HG03571 (cell line): ENCODE measurements at regions not wholly inside any gene's neighbourhood (a gene's known extent, or its start where the extent isn't known, plus 50 kb on each side); places are given as distances from the start of the nearest gene placed in this dataset.
"Not testable (repeated sequence)": the region's sequence is repeated elsewhere in the genome, so short reads cannot be mapped to it uniquely, and the experiment has no call there.

Experiments used
- ATAC-seq: cut with Tn5 transposase; IDR thresholded peaks from one replicate; pipeline ENCODE4 v1.9.1; 2021; ENCODE audit not compliant: unreplicated experiment

DNA sequence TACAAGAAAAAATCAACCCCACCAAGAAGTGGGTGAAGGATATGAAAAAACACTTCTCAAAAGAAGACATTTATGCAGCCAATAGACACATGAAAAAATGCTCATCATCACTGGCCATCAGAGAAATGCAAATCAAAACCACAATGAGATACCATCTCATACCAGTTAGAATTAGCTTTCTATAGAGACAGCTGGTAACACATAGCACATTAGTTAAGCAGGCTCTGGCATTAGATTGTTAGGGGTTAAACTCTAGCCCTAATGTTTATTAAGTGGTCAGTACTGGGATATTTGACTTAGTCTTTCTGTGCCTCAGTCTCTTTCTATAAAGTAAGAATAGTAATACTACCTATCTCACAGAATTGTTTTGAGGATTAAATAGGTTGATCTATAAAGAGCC, 65.2 kb upstream of the TGFBR2 start:
- ATAC-seq, result not testable (repeated sequence)

DNA sequence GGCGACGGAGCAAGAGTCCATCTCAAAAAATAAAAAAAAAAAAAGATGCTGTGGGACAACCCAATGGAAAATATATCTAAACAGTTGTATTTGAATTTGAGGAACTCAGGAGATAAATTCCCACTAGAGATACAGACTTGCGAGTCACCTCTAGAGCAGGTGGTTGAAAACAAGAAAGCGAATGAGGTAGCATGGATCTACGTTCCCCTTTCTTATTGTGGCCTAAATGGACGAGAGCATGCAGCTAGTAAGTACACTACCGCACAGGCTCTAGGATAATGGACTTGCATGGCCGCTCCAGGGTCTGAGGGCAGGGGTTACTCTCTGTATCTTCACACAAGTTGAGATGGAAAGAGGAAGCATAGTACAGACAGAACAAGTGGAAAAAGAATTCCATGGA, 63.5 kb upstream of the TGFBR2 start:
- no peak for ATAC-seq

DNA sequence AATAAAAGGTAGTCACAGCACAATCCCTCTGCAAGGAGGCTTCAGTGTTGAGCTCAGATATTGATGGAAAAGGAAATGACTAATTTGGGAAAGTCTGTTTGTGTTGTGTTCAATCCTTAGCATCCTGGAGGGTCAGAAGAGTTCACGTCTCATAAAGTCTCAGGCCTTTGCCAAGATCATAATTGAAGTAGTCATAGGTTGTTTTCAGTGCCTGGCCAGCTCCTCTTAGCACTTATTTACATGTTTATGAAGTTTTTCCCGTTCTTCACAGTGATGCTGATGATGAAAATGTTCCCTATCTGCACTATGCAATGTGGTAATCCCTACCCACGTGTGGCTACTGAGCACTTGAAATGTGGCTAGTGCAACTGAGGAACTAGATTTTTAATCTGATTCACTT, 61.6 kb upstream of the TGFBR2 start:
- ATAC-seq, result no peak

DNA sequence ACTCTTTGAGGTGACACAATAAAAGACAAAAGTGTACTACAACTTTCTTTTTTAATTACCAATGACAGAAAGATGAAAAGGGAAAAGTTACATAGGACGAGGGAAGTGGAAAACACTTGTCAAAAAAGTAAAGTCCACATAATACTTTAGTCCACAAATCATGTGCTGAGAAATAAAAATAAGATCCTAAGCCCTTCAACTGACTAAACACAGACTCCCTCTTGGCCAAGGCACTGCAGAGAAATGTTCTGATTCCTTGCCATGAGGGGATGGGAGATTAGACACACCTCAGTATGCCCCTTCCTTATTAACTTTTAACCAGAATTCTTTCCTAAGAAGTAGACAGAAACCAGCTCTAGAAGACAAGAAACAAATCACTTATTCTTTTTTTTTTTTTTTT, 59.5 kb upstream of the TGFBR2 start:
- no peak for ATAC-seq

DNA sequence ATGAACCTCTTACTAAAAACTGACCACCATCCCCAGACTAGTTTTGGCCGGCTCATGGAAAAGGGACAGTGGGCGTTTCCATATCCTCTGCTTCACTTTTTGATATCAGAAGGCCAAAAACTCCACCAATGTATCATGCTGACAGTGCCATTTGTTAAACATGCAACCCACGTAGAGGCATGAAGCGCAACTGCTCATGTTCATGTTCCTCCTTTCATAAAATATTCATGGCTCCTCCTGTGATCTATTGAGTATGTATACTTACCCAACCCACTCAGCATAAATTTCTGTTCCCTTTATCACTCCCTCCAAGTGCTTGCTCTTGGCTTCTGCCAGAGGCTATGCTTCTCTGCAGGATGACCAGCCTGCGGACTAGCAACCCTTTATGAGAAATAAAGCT, 58.7 kb upstream of the TGFBR2 start:
- no peak for ATAC-seq

DNA sequence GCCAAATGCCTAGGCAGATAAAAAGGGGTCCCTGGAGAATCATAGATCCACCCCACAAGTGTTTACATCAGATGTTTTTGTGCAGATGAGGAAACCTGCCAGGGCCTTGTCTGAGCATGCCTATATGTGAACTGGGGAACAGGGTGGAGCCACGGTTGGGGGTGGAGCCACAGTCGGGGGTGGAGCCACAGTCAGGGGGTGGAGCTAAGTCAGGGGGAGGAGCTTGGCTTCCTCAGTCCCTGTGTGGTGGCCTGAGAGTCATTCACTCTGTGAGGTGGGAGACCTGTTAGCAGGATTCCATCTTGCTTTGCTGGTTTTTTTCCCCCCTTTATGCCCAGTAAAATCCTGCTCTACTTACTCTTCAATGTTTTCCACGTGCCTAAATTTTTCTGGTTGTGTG, 57.8 kb upstream of the TGFBR2 start:
- ATAC-seq, result no peak

DNA sequence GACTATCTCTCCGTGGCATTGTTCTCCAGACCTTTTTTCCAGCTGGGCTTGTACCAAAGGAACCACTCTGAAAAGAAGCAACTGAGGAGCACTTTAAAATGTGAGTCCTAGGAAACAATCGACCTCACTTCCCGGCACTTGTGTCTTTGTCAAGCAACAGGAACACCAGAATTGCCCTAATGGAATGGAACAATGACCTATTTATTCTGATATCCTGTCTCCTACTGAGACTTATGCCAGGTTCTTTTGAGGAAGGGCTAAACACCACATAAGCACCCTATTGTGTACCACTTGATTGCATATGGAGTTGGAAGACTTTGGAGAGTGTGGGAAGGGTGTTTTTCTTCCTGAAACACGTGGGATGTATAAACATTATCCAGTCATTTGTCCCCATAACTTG, 56.8 kb upstream of the TGFBR2 start:
- ATAC-seq, result no peak

DNA sequence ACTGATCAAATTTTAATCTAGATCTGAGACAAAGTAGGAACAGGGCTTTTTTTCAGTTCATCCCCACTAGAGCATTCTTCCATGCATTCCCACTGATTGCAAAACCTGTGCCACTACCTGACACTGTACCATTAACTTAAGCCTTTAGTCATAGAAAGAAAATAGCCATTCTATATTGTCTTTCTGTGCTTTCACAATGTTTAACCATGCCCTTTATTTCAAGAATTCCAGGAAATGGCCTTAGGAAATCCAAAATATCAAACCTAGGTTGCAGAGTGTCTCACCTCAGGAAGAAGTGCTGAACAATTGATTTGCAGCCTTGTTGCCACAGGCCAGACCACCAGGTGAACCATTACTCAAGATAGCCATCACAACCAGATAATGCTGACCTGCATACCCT, 56.2 kb upstream of the TGFBR2 start:
- ATAC-seq, result no peak

DNA sequence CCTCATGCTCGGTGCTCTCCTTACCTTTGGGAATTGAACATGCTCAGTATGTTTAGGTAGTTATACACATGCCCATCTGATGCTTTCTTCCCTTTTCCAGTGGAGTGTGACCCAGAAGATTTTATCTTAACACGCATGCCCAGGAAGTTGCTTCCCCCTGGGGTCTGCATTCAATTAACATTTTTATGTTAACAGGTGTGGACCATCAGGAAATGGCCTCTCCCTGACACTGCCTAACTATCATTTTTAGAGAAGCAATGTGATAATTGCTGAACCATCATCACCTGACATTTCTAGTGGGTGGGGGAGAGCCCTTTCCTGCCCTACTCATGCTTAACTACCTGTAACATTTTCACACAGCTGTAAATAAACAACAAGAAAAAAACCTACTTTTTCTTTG, 55.1 kb upstream of the TGFBR2 start:
- no peak for ATAC-seq

DNA sequence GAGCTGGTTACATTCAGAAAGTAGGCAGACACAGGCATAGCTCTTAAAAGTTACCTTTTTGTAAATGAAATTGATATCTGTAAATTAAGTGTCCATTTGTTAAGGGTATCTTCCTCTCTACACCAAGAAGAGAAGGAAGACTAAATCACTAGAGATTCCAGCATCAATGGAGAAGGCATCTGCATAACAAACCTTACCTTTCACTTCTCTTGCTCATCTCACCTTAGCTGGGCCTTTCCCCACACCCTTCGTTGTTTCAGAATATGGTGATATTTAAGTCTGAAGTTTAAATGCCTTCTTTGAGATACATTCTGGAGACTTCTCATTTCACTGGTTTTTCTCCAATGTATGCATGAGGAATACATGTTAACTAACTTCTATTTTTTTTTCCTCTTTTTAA, 54.5 kb upstream of the TGFBR2 start:
- ATAC-seq, result no peak

DNA sequence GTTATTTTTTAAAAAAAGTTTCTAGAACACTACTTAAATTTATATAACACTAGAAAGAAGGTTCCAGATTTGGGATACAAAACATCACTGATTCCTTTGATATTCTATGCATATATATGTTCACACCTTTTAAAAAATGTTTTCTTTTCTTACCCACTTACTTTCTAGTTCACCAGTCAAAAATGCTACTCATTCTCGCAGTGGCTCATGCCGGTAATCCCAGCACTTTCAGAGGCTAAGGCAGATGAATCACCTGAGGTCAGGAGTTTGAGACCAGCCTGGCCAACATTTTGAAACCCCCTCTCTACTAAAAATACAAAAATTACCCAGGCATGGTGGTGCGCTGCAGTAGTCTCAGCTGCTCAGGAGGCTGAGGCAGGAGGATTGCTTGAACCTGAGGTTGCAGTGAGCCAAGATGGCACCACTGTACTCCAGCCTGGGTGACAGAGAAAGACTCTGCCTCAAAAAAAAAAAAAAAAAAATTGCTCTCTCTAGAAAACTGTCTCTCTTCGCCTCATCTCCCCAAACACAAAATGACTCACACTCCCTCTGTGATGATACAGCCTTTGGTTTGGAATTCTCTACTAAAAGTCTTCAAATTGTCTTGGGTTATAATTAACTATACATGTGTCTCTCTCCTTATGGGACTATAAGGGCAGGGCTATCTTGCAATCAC, 52.6 kb upstream of the TGFBR2 start:
- ATAC-seq, result no peak

DNA sequence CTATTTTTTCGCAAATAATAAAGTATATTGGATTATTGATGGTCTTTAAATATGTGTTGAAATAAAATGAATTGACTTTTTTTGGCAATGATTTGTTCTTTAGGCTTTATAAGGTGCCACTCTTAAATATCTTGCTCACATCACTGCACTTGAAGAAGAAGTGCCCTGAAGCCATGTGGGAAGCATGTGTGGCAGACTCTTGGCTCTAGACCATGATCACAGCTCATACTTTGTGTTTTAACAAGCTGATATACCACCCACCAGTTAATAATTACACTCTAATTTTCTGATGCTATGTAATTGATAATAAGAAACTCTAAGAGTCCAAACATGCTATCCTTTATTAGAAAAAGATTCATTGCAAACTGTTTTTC, 52.1 kb upstream of the TGFBR2 start:
- no peak for ATAC-seq

DNA sequence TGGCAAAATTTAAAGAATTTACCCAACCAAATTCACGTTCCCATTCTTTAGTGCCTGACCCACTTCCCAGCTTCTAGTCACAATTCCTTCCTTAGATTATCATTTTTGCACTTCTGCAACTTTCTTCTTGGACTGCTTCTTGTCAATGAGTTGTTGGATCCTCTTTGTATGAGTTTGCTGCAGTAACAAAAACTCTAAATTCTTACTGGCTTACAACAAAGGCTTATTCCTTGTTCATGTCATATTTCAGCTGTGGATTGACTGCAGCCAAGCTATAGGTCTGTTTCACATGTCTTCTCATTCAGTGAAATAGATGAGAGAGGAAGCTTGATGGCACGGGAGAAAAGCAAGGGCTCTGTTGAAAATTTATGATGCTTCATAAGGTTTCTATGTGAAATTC, 50.4 kb upstream of the TGFBR2 start:
- no peak for ATAC-seq
